Left lung (tissue), 4 donors: ENCODE measurements at regions not wholly inside any gene's neighbourhood (a gene's known extent, or its start where the extent isn't known, plus 50 kb on each side); places are given as distances from the start of the nearest gene placed in this dataset.

Source experiments
- ATAC-seq: fragments of 200-7000 bp; cut with Tn5 transposase; one replicate; pipeline ENCODE4 v1.9.1; 2020; ENCODE audit warnings: moderate library complexity
- DNase-seq, 4 donors: peaks; one replicate each; pipeline ENCODE4 v3.0.0-alpha.2; 2013 to 2020
- H3K27ac ChIP-seq, 2 donors: fragments of 200-600 bp; sonication (generic) in 1 of 2; one replicate each; pipeline versions ENCODE4 v1.5.0 to v1.8.0; 2020 to 2021
- H3K27me3 ChIP-seq, 2 donors: fragments of 200-600 bp; sonication (generic) in 1 of 2; one replicate each; pipeline versions ENCODE4 v1.5.0 to v1.8.0; 2020 to 2021
- H3K36me3 ChIP-seq, 2 donors: fragments of 200-600 bp; sonication (generic) in 1 of 2; one replicate each; pipeline versions ENCODE4 v1.5.0 to v1.8.0; 2020 to 2021
- H3K4me1 ChIP-seq, 2 donors: fragments of 200-600 bp; one replicate each; pipeline ENCODE4 v1.8.0; 2021
- H3K4me3 ChIP-seq, 2 donors: fragments of 200-600 bp; sonication (generic) in 1 of 2; one replicate each; pipeline versions ENCODE4 v1.5.0 to v1.8.0; 2020 to 2021; ENCODE audit warnings: mild to moderate bottlenecking in 1 of 2
- H3K9me3 ChIP-seq, 2 donors: fragments of 200-600 bp; sonication (generic) in 1 of 2; one replicate each; pipeline versions ENCODE4 v1.5.0 to v1.8.0; 2020 to 2021
- CTCF ChIP-seq, 2 donors: fragments of 200-600 bp; sonication (generic) in 1 of 2; IDR thresholded peaks; one replicate each; pipeline versions ENCODE4 v1.5.0 to v1.8.0; 2021; ENCODE audit warnings: antibody characterized with exemption in 2 of 2
- intact Hi-C, 2 donors: fragments of 100-400 bp; cut with DNase I; formaldehyde crosslinking; loops; one replicate each; pipeline versions ENCODE4 v1.11.2 to v1.14.2; 2022
- donor health status: DM: no; HTN: yes; CAD: no.
- donor health status: DM: no; HTN: no; CAD: no.

GRCh38 chr2:217113491-217113890 lies 253.6 kb upstream of the TNP1 start:
- ATAC-seq (no peak), DNase-seq (no peak)
- Histone ChIP-seq H3K36me3 (no peaks in the 10 kb centered on the region), H3K27me3 (no peaks in the 10 kb centered on the region), H3K4me1 (no peaks in the 10 kb centered on the region), H3K9me3 (no peaks in the 10 kb centered on the region), H3K4me3 (no peak overlapping the region), H3K27ac (no peak overlapping the region)
- no peak for TF ChIP-seq CTCF (IDR thresholded peaks at IDR 0.05)
- intact Hi-C loops = no loop called here

- H3K4me3 ChIP-seq = no peak overlapping the region
- no peaks in the 10 kb centered on the region for H3K27me3 ChIP-seq
- no peak overlapping the region for H3K27ac ChIP-seq
- H3K9me3 ChIP-seq = no peaks in the 10 kb centered on the region
- H3K4me1 ChIP-seq = no peaks in the 10 kb centered on the region
- no peak for TF ChIP-seq CTCF (IDR thresholded peaks at IDR 0.05)
- DNase-seq (no peak), ATAC-seq (no peak)
- no peaks in the 10 kb centered on the region for H3K36me3 ChIP-seq
- intact Hi-C loops = no loop called here
Measured at GRCh38 chr2:217110550-217110949, 250.7 kb upstream of the TNP1 start.

GRCh38 chr2:217108575-217109027 lies 248.7 kb upstream of the TNP1 start:
- Histone ChIP-seq H3K4me3 (no peak overlapping the region), H3K27me3 (no peaks in the 10 kb centered on the region), H3K9me3 (no peaks in the 10 kb centered on the region), H3K27ac (no peak overlapping the region), H3K4me1 (no peaks in the 10 kb centered on the region), H3K36me3 (no peaks in the 10 kb centered on the region)
- ATAC-seq (no peak), DNase-seq (no peak)
- intact Hi-C loops = no loop called here
- no peak for TF ChIP-seq CTCF (IDR thresholded peaks at IDR 0.05)

- Histone ChIP-seq H3K4me3 (no peak overlapping the region), H3K9me3 (no peaks in the 10 kb centered on the region), H3K36me3 (no peaks in the 10 kb centered on the region), H3K27me3 (no peaks in the 10 kb centered on the region), H3K4me1 (no peaks in the 10 kb centered on the region), H3K27ac (no peak overlapping the region)
- intact Hi-C loops = no loop called here
- DNase-seq (no peak), ATAC-seq (no peak)
- TF ChIP-seq CTCF (IDR thresholded peaks at IDR 0.05) = no peak
Measured at GRCh38 chr2:217108086-217108485, 248.2 kb upstream of the TNP1 start.

GRCh38 chr2:217107480-217107879 lies 247.6 kb upstream of the TNP1 start:
- DNase-seq (no peak), ATAC-seq (no peak)
- Histone ChIP-seq H3K27ac (no peak overlapping the region), H3K27me3 (no peaks in the 10 kb centered on the region), H3K4me1 (no peaks in the 10 kb centered on the region), H3K4me3 (no peak overlapping the region), H3K36me3 (no peaks in the 10 kb centered on the region), H3K9me3 (no peaks in the 10 kb centered on the region)
- TF ChIP-seq CTCF (IDR thresholded peaks at IDR 0.05) = no peak
- intact Hi-C loops = no loop called here
